H4 (cell line): ENCODE measurements at regions not wholly inside any gene's neighbourhood (a gene's known extent, or its start where the extent isn't known, plus 50 kb on each side); places are given as distances from the start of the nearest gene placed in this dataset.
A peak's percentile ranks its signal among the peaks of the same experiment; 100 is the strongest.
"Not testable (repeated sequence)": the region's sequence is repeated elsewhere in the genome, so short reads cannot be mapped to it uniquely, and the experiment has no call there.

Experiments
- DNase-seq: peaks from one replicate; pipeline ENCODE4 v3.0.0-alpha.2; 2015; ENCODE audit warnings: low spot score

- no peak for DNase-seq
Measured at GRCh38 chr21:17388226-17388625, 124.6 kb upstream of the CXADR start.

GRCh38 chr21:17389311-17389710 lies 123.5 kb upstream of the CXADR start:
- DNase-seq: no peak

GRCh38 chr21:17390569-17390968 lies 122.3 kb upstream of the CXADR start:
- no peak for DNase-seq

- DNase-seq: no peak
Measured at GRCh38 chr21:17391811-17392340, 121.0 kb upstream of the CXADR start.

- DNase-seq: no peak
Measured at GRCh38 chr21:17393413-17393812, 119.4 kb upstream of the CXADR start.

- no peak for DNase-seq
Measured at GRCh38 chr21:17396948-17397347, 115.9 kb upstream of the CXADR start.

GRCh38 chr21:17397703-17398102 lies 115.1 kb upstream of the CXADR start:
- no peak for DNase-seq

GRCh38 chr21:17398954-17399353 lies 113.9 kb upstream of the CXADR start:
- not testable (repeated sequence) for DNase-seq

- DNase-seq: no peak
Measured at GRCh38 chr21:17402937-17403336, 109.9 kb upstream of the CXADR start.

- DNase-seq: no peak
Measured at GRCh38 chr21:17406202-17406601, 106.6 kb upstream of the CXADR start.

GRCh38 chr21:17414766-17415165 lies 98.1 kb upstream of the CXADR start:
- no peak for DNase-seq

- DNase-seq: peak; percentile 36
Measured at GRCh38 chr21:17416139-17416538, 96.7 kb upstream of the CXADR start.

- no peak for DNase-seq
Measured at GRCh38 chr21:17422931-17423330, 89.9 kb upstream of the CXADR start.

GRCh38 chr21:17427157-17427556 lies 85.7 kb upstream of the CXADR start:
- no peak for DNase-seq

GRCh38 chr21:17427831-17428483 lies 84.9 kb upstream of the CXADR start:
- no peak for DNase-seq

- DNase-seq: no peak
Measured at GRCh38 chr21:17428484-17428869, 84.4 kb upstream of the CXADR start.

GRCh38 chr21:17428980-17429379 lies 83.9 kb upstream of the CXADR start:
- DNase-seq: no peak

GRCh38 chr21:17429936-17430335 lies 82.9 kb upstream of the CXADR start:
- DNase-seq: no peak

- DNase-seq: no peak
Measured at GRCh38 chr21:17432732-17433057, 80.1 kb upstream of the CXADR start.

GRCh38 chr21:17433730-17434129 lies 79.1 kb upstream of the CXADR start:
- DNase-seq: no peak

GRCh38 chr21:17435565-17436543 lies 77.0 kb upstream of the CXADR start:
- DNase-seq: peak; percentile 48

GRCh38 chr21:17436626-17437111 lies 76.2 kb upstream of the CXADR start:
- no peak for DNase-seq

- no peak for DNase-seq
Measured at GRCh38 chr21:17438635-17439034, 74.2 kb upstream of the CXADR start.
